GM23338 (cell line): ENCODE measurements at regions not wholly inside any gene's neighbourhood (a gene's known extent, or its start where the extent isn't known, plus 50 kb on each side); places are given as distances from the start of the nearest gene placed in this dataset.

Experiments used
- ATAC-seq: fragments of 200-7000 bp; cut with Tn5 transposase; 3 replicates; pipeline ENCODE4 v1.9.1; 2020
- DNase-seq: peaks from one replicate; pipeline ENCODE4 v3.0.0-alpha.2; 2015; ENCODE audit warnings: low spot score
- H2AFZ ChIP-seq: fragments of 200-600 bp; sonication (generic); 2 replicates; pipeline ENCODE4 v1.8.0; 2016; ENCODE audit warnings: antibody characterized with exemption, mild to moderate bottlenecking, moderate library complexity
- H3F3A ChIP-seq: fragments of 200-600 bp; sonication (generic); replicated peaks from 2 replicates; pipeline ENCODE4 v1.8.0; 2017; ENCODE audit warnings: antibody characterized with exemption, mixed run types, low read depth
- H3K27ac ChIP-seq: fragments of 200-600 bp; sonication (generic); 2 replicates; pipeline ENCODE4 v1.6.1; 2016; ENCODE audit warnings: low read depth
- H3K27me3 ChIP-seq: fragments of 200-600 bp; sonication (generic); 2 replicates; pipeline ENCODE4 v1.8.0; 2016; ENCODE audit warnings: mild to moderate bottlenecking, mixed run types, moderate library complexity; ENCODE audit not compliant: insufficient read depth
- H3K36me3 ChIP-seq: fragments of 200-600 bp; sonication (generic); 2 replicates; pipeline ENCODE4 v1.8.0; 2016; ENCODE audit warnings: mild to moderate bottlenecking; ENCODE audit not compliant: insufficient read depth
- H3K4me1 ChIP-seq: fragments of 200-600 bp; sonication (generic); 2 replicates; pipeline ENCODE4 v1.8.0; 2016; ENCODE audit warnings: mild to moderate bottlenecking, moderate library complexity; ENCODE audit not compliant: insufficient read depth
- H3K4me2 ChIP-seq: fragments of 200-600 bp; sonication (generic); 2 replicates; pipeline ENCODE4 v1.7.1; 2017; ENCODE audit warnings: mixed run types
- H3K4me3 ChIP-seq: fragments of 200-600 bp; sonication (generic); 2 replicates; pipeline ENCODE4 v1.6.1; 2016; ENCODE audit warnings: mixed run types
- H3K79me2 ChIP-seq: fragments of 200-600 bp; sonication (generic); replicated peaks from 2 replicates; pipeline ENCODE4 v1.8.0; 2017; ENCODE audit warnings: mild to moderate bottlenecking; ENCODE audit not compliant: insufficient read depth
- H3K9me2 ChIP-seq: fragments of 200-600 bp; sonication (generic); 2 replicates; pipeline ENCODE4 v1.8.0; 2017; ENCODE audit not compliant: insufficient read depth
- H4K20me1 ChIP-seq: fragments of 200-600 bp; sonication (generic); replicated peaks from 2 replicates; pipeline ENCODE4 v1.8.0; 2017; ENCODE audit warnings: mild to moderate bottlenecking; ENCODE audit not compliant: insufficient read depth
- H3K27ac Mint-ChIP-seq: 2 replicates; pipeline ENCODE4 v1.8.0; 2020; ENCODE audit warnings: inconsistent platforms, mild to moderate bottlenecking, moderate library complexity, mixed read lengths
- H3K27me3 Mint-ChIP-seq: 3 replicates; pipeline ENCODE4 v1.8.0; 2022; ENCODE audit warnings: low read depth, mild to moderate bottlenecking, moderate library complexity, mixed read lengths, inconsistent platforms; ENCODE audit not compliant: insufficient read depth, poor library complexity
- H3K36me3 Mint-ChIP-seq: 3 replicates; pipeline ENCODE4 v1.8.0; 2021; ENCODE audit warnings: low read depth, mild to moderate bottlenecking, inconsistent platforms, moderate library complexity, mixed read lengths
- H3K4me1 Mint-ChIP-seq: 3 replicates; pipeline ENCODE4 v1.8.0; 2020; ENCODE audit warnings: mild to moderate bottlenecking, inconsistent platforms, mixed read lengths
- H3K4me3 Mint-ChIP-seq: 3 replicates; pipeline ENCODE4 v1.8.0; 2021; ENCODE audit warnings: moderate library complexity, mild to moderate bottlenecking, inconsistent platforms, mixed read lengths
- H3K9me3 Mint-ChIP-seq: 3 replicates; pipeline ENCODE4 v1.8.0; 2020; ENCODE audit warnings: moderate library complexity, mild to moderate bottlenecking, inconsistent platforms, mixed read lengths
- CREB1 ChIP-seq: fragments of 250-450 bp; sonication (Bioruptor Pico); IDR thresholded peaks from 2 replicates; pipeline ENCODE4 v1.5.0; 2020; ENCODE audit warnings: low read depth, mild to moderate bottlenecking, moderate library complexity
- EZH2 ChIP-seq: fragments of 200-600 bp; sonication (generic); IDR thresholded peaks from one replicate; pipeline ENCODE4 v1.8.0; 2017; ENCODE audit warnings: antibody characterized with exemption, mild to moderate bottlenecking, low read depth; ENCODE audit not compliant: unreplicated experiment
- EZH2phosphoT487 ChIP-seq: fragments of 200-600 bp; sonication (generic); IDR thresholded peaks from one replicate; pipeline ENCODE4 v1.8.1; 2018; ENCODE audit warnings: antibody characterized with exemption; ENCODE audit not compliant: unreplicated experiment
- JUNB ChIP-seq: IDR thresholded peaks from one replicate; pipeline ENCODE4 v1.6.1; 2016; ENCODE audit warnings: antibody characterized with exemption; ENCODE audit not compliant: unreplicated experiment
- POLR2AphosphoS5 ChIP-seq: IDR thresholded peaks from 2 replicates; pipeline ENCODE4 v1.6.1; 2016; ENCODE audit warnings: antibody characterized with exemption, low read depth
- STAT1 ChIP-seq: IDR thresholded peaks from one replicate; pipeline ENCODE4 v1.6.1; 2016; ENCODE audit warnings: antibody characterized with exemption; ENCODE audit not compliant: unreplicated experiment
- ZNF331 ChIP-seq: fragments of 250-450 bp; sonication (Bioruptor Pico); IDR thresholded peaks from 2 replicates; pipeline ENCODE4 v1.5.0; 2020; ENCODE audit warnings: low read depth, mild to moderate bottlenecking, moderate library complexity
- TF ChIP-seq, protein P1 (sequence below), 2 experiments: fragments of 200-600 bp in 1 of 2; sonication (generic) in 1 of 2; conservative IDR thresholded peaks; 2 replicates each; pipeline versions ENCODE4 v1.5.1 to v1.6.1; 2016 to 2017; ENCODE audit warnings: antibody characterized with exemption in 2 of 2, low read depth in 2 of 2, mild to moderate bottlenecking in 2 of 2, moderate library complexity in 1 of 2
- TF ChIP-seq, protein P2 (sequence below): IDR thresholded peaks from 2 replicates; pipeline ENCODE4 v1.6.1; 2016; ENCODE audit warnings: antibody characterized with exemption
- TF ChIP-seq, protein P3 (sequence below): fragments of 250-450 bp; sonication (Bioruptor Pico); IDR thresholded peaks from 2 replicates; pipeline ENCODE4 v1.5.0; 2020; ENCODE audit warnings: mild to moderate bottlenecking, moderate library complexity

- Mint-ChIP-seq H3K27me3 (peaks cover 5% of the 10 kb centered on the region), H3K4me3 (no peak overlapping the region), H3K9me3 (peaks cover 9% of the 10 kb centered on the region), H3K36me3 (no peaks in the 10 kb centered on the region), H3K27ac (no peak overlapping the region), H3K4me1 (peaks cover 4% of the 10 kb centered on the region)
- Histone ChIP-seq H3F3A (peaks cover 9% of the 10 kb centered on the region; the same call in 1 of the 2 replicates), H3K27me3 (no peaks in the 10 kb centered on the region), H3K27ac (no peak overlapping the region), H3K4me1 (no peaks in the 10 kb centered on the region), H3K36me3 (no peaks in the 10 kb centered on the region), H3K9me2 (no peaks in the 10 kb centered on the region; the same call in 1 of the 2 replicates), H2AFZ (no peak overlapping the region), H3K79me2 (no peaks in the 10 kb centered on the region), H3K4me3 (no peak overlapping the region), H3K4me2 (no peak overlapping the region), H4K20me1 (no peaks in the 10 kb centered on the region)
- no peak for TF ChIP-seq ZNF331
- TF ChIP-seq, protein P1, sequence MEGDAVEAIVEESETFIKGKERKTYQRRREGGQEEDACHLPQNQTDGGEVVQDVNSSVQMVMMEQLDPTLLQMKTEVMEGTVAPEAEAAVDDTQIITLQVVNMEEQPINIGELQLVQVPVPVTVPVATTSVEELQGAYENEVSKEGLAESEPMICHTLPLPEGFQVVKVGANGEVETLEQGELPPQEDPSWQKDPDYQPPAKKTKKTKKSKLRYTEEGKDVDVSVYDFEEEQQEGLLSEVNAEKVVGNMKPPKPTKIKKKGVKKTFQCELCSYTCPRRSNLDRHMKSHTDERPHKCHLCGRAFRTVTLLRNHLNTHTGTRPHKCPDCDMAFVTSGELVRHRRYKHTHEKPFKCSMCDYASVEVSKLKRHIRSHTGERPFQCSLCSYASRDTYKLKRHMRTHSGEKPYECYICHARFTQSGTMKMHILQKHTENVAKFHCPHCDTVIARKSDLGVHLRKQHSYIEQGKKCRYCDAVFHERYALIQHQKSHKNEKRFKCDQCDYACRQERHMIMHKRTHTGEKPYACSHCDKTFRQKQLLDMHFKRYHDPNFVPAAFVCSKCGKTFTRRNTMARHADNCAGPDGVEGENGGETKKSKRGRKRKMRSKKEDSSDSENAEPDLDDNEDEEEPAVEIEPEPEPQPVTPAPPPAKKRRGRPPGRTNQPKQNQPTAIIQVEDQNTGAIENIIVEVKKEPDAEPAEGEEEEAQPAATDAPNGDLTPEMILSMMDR (conservative IDR thresholded peaks at IDR 0.05; ENCODE audit: low read depth in 2 of 2), result peak in 1 of 2 experiments; percentile 64; a peak in 3 of 4 replicates
- DNase-seq, result peak; percentile 28
- peak; percentile 87 for ATAC-seq
Measured at GRCh38 chr17:73697872-73698271, 53.6 kb upstream of the SDK2 start.

DNA sequence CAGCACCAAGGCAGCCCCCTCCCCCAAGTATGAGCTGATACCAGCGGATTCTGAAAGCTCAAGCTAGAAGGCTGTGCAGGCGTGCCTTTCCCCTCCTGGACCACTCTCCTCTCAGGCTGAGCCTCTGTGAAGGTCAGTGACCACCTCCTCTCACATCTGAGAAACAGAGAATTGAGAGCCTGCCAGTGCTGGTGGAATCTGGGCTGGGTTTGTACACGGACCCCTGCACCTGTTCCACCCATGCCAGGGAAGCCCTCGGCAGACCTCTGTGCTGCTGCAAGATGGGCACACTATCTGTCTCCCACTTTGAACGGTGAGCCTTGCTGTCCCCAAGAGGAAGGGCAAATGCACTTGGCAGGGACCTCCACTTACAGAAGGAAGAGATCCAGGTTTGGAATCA lies 54.7 kb upstream of the SDK2 start:
- peaks cover 5% of the 10 kb centered on the region for H3K27me3 Mint-ChIP-seq
- TF ChIP-seq JUNB (no peak), STAT1 (no peak), EZH2 (no peak), ZNF331 (no peak), CREB1 (CRISPR knock-in tag) (no peak), EZH2phosphoT487 (no peak), POLR2AphosphoS5 (no peak)
- TF ChIP-seq, protein P2, sequence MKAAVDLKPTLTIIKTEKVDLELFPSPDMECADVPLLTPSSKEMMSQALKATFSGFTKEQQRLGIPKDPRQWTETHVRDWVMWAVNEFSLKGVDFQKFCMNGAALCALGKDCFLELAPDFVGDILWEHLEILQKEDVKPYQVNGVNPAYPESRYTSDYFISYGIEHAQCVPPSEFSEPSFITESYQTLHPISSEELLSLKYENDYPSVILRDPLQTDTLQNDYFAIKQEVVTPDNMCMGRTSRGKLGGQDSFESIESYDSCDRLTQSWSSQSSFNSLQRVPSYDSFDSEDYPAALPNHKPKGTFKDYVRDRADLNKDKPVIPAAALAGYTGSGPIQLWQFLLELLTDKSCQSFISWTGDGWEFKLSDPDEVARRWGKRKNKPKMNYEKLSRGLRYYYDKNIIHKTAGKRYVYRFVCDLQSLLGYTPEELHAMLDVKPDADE, result no peak
- TF ChIP-seq, protein P1 (conservative IDR thresholded peaks at IDR 0.05; ENCODE audit: low read depth in 2 of 2), result no peak
- TF ChIP-seq, protein P3, sequence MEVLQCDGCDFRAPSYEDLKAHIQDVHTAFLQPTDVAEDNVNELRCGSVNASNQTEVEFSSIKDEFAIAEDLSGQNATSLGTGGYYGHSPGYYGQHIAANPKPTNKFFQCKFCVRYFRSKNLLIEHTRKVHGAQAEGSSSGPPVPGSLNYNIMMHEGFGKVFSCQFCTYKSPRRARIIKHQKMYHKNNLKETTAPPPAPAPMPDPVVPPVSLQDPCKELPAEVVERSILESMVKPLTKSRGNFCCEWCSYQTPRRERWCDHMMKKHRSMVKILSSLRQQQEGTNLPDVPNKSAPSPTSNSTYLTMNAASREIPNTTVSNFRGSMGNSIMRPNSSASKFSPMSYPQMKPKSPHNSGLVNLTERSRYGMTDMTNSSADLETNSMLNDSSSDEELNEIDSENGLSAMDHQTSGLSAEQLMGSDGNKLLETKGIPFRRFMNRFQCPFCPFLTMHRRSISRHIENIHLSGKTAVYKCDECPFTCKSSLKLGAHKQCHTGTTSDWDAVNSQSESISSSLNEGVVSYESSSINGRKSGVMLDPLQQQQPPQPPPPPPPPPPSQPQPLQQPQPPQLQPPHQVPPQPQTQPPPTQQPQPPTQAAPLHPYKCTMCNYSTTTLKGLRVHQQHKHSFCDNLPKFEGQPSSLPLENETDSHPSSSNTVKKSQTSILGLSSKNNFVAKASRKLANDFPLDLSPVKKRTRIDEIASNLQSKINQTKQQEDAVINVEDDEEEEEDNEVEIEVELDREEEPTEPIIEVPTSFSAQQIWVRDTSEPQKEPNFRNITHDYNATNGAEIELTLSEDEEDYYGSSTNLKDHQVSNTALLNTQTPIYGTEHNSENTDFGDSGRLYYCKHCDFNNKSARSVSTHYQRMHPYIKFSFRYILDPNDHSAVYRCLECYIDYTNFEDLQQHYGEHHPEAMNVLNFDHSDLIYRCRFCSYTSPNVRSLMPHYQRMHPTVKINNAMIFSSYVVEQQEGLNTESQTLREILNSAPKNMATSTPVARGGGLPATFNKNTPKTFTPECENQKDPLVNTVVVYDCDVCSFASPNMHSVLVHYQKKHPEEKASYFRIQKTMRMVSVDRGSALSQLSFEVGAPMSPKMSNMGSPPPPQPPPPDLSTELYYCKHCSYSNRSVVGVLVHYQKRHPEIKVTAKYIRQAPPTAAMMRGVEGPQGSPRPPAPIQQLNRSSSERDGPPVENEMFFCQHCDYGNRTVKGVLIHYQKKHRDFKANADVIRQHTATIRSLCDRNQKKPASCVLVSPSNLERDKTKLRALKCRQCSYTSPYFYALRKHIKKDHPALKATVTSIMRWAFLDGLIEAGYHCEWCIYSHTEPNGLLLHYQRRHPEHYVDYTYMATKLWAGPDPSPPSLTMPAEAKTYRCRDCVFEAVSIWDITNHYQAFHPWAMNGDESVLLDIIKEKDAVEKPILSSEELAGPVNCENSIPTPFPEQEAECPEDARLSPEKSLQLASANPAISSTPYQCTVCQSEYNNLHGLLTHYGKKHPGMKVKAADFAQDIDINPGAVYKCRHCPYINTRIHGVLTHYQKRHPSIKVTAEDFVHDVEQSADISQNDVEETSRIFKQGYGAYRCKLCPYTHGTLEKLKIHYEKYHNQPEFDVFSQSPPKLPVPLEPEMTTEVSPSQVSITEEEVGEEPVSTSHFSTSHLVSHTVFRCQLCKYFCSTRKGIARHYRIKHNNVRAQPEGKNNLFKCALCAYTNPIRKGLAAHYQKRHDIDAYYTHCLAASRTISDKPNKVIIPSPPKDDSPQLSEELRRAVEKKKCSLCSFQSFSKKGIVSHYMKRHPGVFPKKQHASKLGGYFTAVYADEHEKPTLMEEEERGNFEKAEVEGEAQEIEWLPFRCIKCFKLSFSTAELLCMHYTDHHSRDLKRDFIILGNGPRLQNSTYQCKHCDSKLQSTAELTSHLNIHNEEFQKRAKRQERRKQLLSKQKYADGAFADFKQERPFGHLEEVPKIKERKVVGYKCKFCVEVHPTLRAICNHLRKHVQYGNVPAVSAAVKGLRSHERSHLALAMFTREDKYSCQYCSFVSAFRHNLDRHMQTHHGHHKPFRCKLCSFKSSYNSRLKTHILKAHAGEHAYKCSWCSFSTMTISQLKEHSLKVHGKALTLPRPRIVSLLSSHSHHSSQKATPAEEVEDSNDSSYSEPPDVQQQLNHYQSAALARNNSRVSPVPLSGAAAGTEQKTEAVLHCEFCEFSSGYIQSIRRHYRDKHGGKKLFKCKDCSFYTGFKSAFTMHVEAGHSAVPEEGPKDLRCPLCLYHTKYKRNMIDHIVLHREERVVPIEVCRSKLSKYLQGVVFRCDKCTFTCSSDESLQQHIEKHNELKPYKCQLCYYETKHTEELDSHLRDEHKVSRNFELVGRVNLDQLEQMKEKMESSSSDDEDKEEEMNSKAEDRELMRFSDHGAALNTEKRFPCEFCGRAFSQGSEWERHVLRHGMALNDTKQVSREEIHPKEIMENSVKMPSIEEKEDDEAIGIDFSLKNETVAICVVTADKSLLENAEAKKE (CRISPR knock-in tag), result no peak
- Histone ChIP-seq H2AFZ (no peak overlapping the region), H4K20me1 (no peaks in the 10 kb centered on the region), H3K4me3 (no peak overlapping the region), H3K36me3 (no peaks in the 10 kb centered on the region), H3K27me3 (no peaks in the 10 kb centered on the region), H3K4me1 (no peaks in the 10 kb centered on the region), H3K79me2 (no peaks in the 10 kb centered on the region), H3F3A (peaks cover 9% of the 10 kb centered on the region; the same call in 1 of the 2 replicates), H3K27ac (no peak overlapping the region), H3K4me2 (no peak overlapping the region), H3K9me2 (no peaks in the 10 kb centered on the region; the same call in 1 of the 2 replicates)
- H3K4me1 Mint-ChIP-seq, result no peaks in the 10 kb centered on the region
- H3K4me3 Mint-ChIP-seq, result no peak overlapping the region
- H3K36me3 Mint-ChIP-seq, result no peaks in the 10 kb centered on the region
- no peak for ATAC-seq
- H3K27ac Mint-ChIP-seq, result no peak overlapping the region
- H3K9me3 Mint-ChIP-seq, result peaks cover 9% of the 10 kb centered on the region; the same call in 2 of the 3 replicates
- DNase-seq, result no peak
